OCI-LY1 (cell line): ENCODE measurements at regions not wholly inside any gene's neighbourhood (a gene's known extent, or its start where the extent isn't known, plus 50 kb on each side); places are given as distances from the start of the nearest gene placed in this dataset.

Source experiments
- H2AFZ ChIP-seq: fragments of 200-600 bp; sonication (generic), shearing (Covaris generic); 2 replicates; pipeline ENCODE4 v1.6.0; 2014; ENCODE audit warnings: antibody characterized with exemption, mild to moderate bottlenecking, low read length
- H3F3A ChIP-seq: fragments of 200-600 bp; sonication (generic), shearing (Covaris generic); 2 replicates; pipeline ENCODE4 v1.6.0; 2014; ENCODE audit warnings: mild to moderate bottlenecking, antibody characterized with exemption, low read length, moderate library complexity; ENCODE audit not compliant: insufficient read depth
- H3K27ac ChIP-seq: fragments of 200-600 bp; sonication (generic); 2 replicates; pipeline ENCODE4 v1.5.1; 2014; ENCODE audit warnings: low read length, mixed run types, mild to moderate bottlenecking, low read depth; ENCODE audit not compliant: poor library complexity, severe bottlenecking
- H3K27me3 ChIP-seq: fragments of 200-600 bp; sonication (generic); 2 replicates; pipeline ENCODE4 v1.6.0; 2014; ENCODE audit warnings: antibody characterized with exemption, mild to moderate bottlenecking, low read length, moderate library complexity; ENCODE audit not compliant: insufficient read depth
- H3K36me3 ChIP-seq: fragments of 200-600 bp; sonication (generic); 2 replicates; pipeline ENCODE4 v1.6.1; 2014; ENCODE audit warnings: mild to moderate bottlenecking, antibody characterized with exemption, low read length, moderate library complexity, mixed read lengths; ENCODE audit not compliant: insufficient read depth
- H3K4me1 ChIP-seq: fragments of 200-600 bp; sonication (generic); 2 replicates; pipeline ENCODE4 v1.5.1; 2014; ENCODE audit warnings: mild to moderate bottlenecking, low read length, moderate library complexity; ENCODE audit not compliant: insufficient read depth, severe bottlenecking
- H3K4me2 ChIP-seq: fragments of 200-600 bp; sonication (generic), shearing (Covaris generic); 2 replicates; pipeline ENCODE4 v1.6.1; 2014; ENCODE audit warnings: low read length
- H3K4me3 ChIP-seq: fragments of 200-600 bp; sonication (generic); 2 replicates; pipeline ENCODE4 v1.5.1; 2014; ENCODE audit warnings: low read length, low read depth, mild to moderate bottlenecking, mixed read lengths; ENCODE audit not compliant: poor library complexity, severe bottlenecking
- H3K79me2 ChIP-seq: fragments of 200-600 bp; shearing (Covaris generic); 2 replicates; pipeline ENCODE4 v1.6.1; 2016; ENCODE audit warnings: mixed run types, low read length, mixed read lengths; ENCODE audit not compliant: insufficient read depth
- H3K9ac ChIP-seq: fragments of 200-600 bp; sonication (generic), shearing (Covaris generic); 2 replicates; pipeline ENCODE4 v1.6.1; 2014; ENCODE audit warnings: mild to moderate bottlenecking, low read length, mixed read lengths
- H3K9me2 ChIP-seq: fragments of 200-600 bp; sonication (generic), shearing (Covaris generic); 2 replicates; pipeline ENCODE4 v1.6.1; 2014; ENCODE audit warnings: low read depth, mild to moderate bottlenecking, low read length, mixed read lengths
- H3K9me3 ChIP-seq: fragments of 200-600 bp; shearing (Covaris generic); 2 replicates; pipeline ENCODE4 v1.6.1; 2014; ENCODE audit warnings: low read length, mixed read lengths
- H4K20me1 ChIP-seq: fragments of 200-600 bp; sonication (generic), shearing (Covaris generic); 2 replicates; pipeline ENCODE4 v1.6.0; 2016; ENCODE audit warnings: mild to moderate bottlenecking, low read length; ENCODE audit not compliant: insufficient read depth
- CTCF ChIP-seq: fragments of 200-600 bp; sonication (generic), shearing (Covaris generic); IDR thresholded peaks from 2 replicates; pipeline ENCODE4 v1.5.1; 2017; ENCODE audit warnings: mild to moderate bottlenecking, antibody characterized with exemption, low read length, moderate library complexity, mixed read lengths
- EZH2 ChIP-seq: fragments of 200-600 bp; sonication (generic), shearing (Covaris generic); IDR thresholded peaks from 2 replicates; pipeline ENCODE4 v1.8.0; 2017; ENCODE audit warnings: borderline replicate concordance, mixed run types, mild to moderate bottlenecking, antibody characterized with exemption, low read length, moderate library complexity, mixed read lengths

- no peaks in the 10 kb centered on the region for H4K20me1 ChIP-seq
- H3K4me2 ChIP-seq: no peak overlapping the region
- TF ChIP-seq CTCF: no peak
- H3K27ac ChIP-seq: no peak overlapping the region
- H3K79me2 ChIP-seq: no peaks in the 10 kb centered on the region
- no peaks in the 10 kb centered on the region for H3F3A ChIP-seq
- H3K9me2 ChIP-seq: no peaks in the 10 kb centered on the region
- no peaks in the 10 kb centered on the region for H3K9me3 ChIP-seq
- no peak overlapping the region for H2AFZ ChIP-seq
- H3K4me3 ChIP-seq: no peak overlapping the region
- H3K27me3 ChIP-seq: no peaks in the 10 kb centered on the region
- no peak overlapping the region for H3K9ac ChIP-seq
- no peaks in the 10 kb centered on the region for H3K4me1 ChIP-seq
- H3K36me3 ChIP-seq: no peaks in the 10 kb centered on the region
Observed at GRCh38 chr4:180103794-180104193, 2139.4 kb upstream of the TENM3 start.

GRCh38 chr4:180105362-180105761, 2137.8 kb upstream of the TENM3 start:
- Histone ChIP-seq H3K27ac (no peak overlapping the region), H3K9ac (no peak overlapping the region), H4K20me1 (no peaks in the 10 kb centered on the region), H3K9me3 (no peaks in the 10 kb centered on the region), H3K4me3 (no peak overlapping the region), H3K79me2 (no peaks in the 10 kb centered on the region), H3K27me3 (no peaks in the 10 kb centered on the region), H3K4me2 (no peak overlapping the region), H3K4me1 (no peaks in the 10 kb centered on the region), H3F3A (no peaks in the 10 kb centered on the region), H3K36me3 (no peaks in the 10 kb centered on the region), H2AFZ (no peak overlapping the region), H3K9me2 (no peaks in the 10 kb centered on the region)
- no peak for TF ChIP-seq EZH2
- no peak for TF ChIP-seq CTCF

- no peak overlapping the region for H3K4me2 ChIP-seq
- no peak overlapping the region for H3K4me3 ChIP-seq
- no peaks in the 10 kb centered on the region for H3K79me2 ChIP-seq
- no peaks in the 10 kb centered on the region for H3K4me1 ChIP-seq
- no peaks in the 10 kb centered on the region for H3K36me3 ChIP-seq
- H3K9me2 ChIP-seq: no peaks in the 10 kb centered on the region
- no peaks in the 10 kb centered on the region for H3F3A ChIP-seq
- no peak overlapping the region for H3K27ac ChIP-seq
- H3K27me3 ChIP-seq: no peaks in the 10 kb centered on the region
- H3K9ac ChIP-seq: no peak overlapping the region
- H4K20me1 ChIP-seq: no peaks in the 10 kb centered on the region
- H2AFZ ChIP-seq: no peak overlapping the region
- no peak for TF ChIP-seq CTCF
- no peak for TF ChIP-seq EZH2
- no peaks in the 10 kb centered on the region for H3K9me3 ChIP-seq
Observed at GRCh38 chr4:180106122-180106521, 2137.1 kb upstream of the TENM3 start.
